Panc1 (cell line): ENCODE measurements at regions not wholly inside any gene's neighbourhood (a gene's known extent, or its start where the extent isn't known, plus 50 kb on each side); places are given as distances from the start of the nearest gene placed in this dataset.

ENCODE experiments used
- ATAC-seq: fragments of 200-7000 bp; cut with Tn5 transposase; 2 replicates; pipeline ENCODE4 v1.9.1; 2020; ENCODE audit warnings: mild to moderate bottlenecking, moderate library complexity
- BruUV-seq: library from RNA; stranded (reverse); fragments of 400-500 nt; replicated peaks from 2 replicates; lab custom pipeline; 2021; lab: Mats Ljungman, UMichigan
- CTCF ChIA-PET: fragments of 300-600 bp; sonication (Branson Sonifier 250); formaldehyde crosslinking; loops from one replicate; lab custom pipeline; 2022; ENCODE audit warnings: antibody characterized with exemption; lab: Charles Lee
- POLR2A ChIA-PET: fragments of 300-600 bp; sonication (Branson Sonifier 250); formaldehyde crosslinking; loops from one replicate; lab custom pipeline; 2022; ENCODE audit warnings: antibody characterized with exemption; lab: Charles Lee
- DNase-seq: peaks from one replicate; pipeline ENCODE4 v3.0.0-alpha.2; 2010; ENCODE audit warnings: low read depth, low spot score
- H3K27ac ChIP-seq: 2 replicates; pipeline ENCODE4 v1.5.1; 2011; ENCODE audit warnings: mild to moderate bottlenecking, low read length, inconsistent platforms
- H3K27me3 ChIP-seq: fragments of 200-500 bp; sonication (Bioruptor generic); 2 replicates; pipeline ENCODE4 v1.6.0; 2014; ENCODE audit warnings: low read length, inconsistent platforms; ENCODE audit not compliant: control insufficient read depth, insufficient read depth
- H3K36me3 ChIP-seq: fragments of 200-500 bp; sonication (Bioruptor generic); 2 replicates; pipeline ENCODE4 v1.5.1; 2014; ENCODE audit warnings: inconsistent platforms, mild to moderate bottlenecking, low read length, moderate library complexity; ENCODE audit not compliant: control insufficient read depth, insufficient read depth
- H3K4me1 ChIP-seq: 2 replicates; pipeline ENCODE4 v1.5.1; 2011; ENCODE audit warnings: inconsistent platforms, mild to moderate bottlenecking, low read length, moderate library complexity; ENCODE audit not compliant: control insufficient read depth, insufficient read depth
- H3K4me3 ChIP-seq, 2 experiments: 2 replicates each; pipeline ENCODE4 v1.5.1; 2011 to 2012; ENCODE audit warnings: low read depth in 2 of 2, low read length in 2 of 2, mild to moderate bottlenecking in 2 of 2, inconsistent platforms in 1 of 2, moderate library complexity in 1 of 2
- H3K9me3 ChIP-seq: fragments of 200-500 bp; sonication (Bioruptor generic); 2 replicates; pipeline ENCODE4 v1.5.1; 2014; ENCODE audit warnings: low read depth, mild to moderate bottlenecking, inconsistent platforms, low read length, moderate library complexity; ENCODE audit not compliant: control insufficient read depth, insufficient read depth
- CTCF ChIP-seq: fragments of 450-650 bp; IDR thresholded peaks from 2 replicates; pipeline ENCODE4 v1.5.1; 2017; ENCODE audit warnings: mild to moderate bottlenecking
- POLR2AphosphoS5 ChIP-seq: IDR thresholded peaks from 2 replicates; pipeline ENCODE4 v1.6.1; 2012; ENCODE audit warnings: mild to moderate bottlenecking, low read depth, low read length, moderate library complexity
- REST ChIP-seq, 2 experiments: IDR thresholded peaks; 2 replicates each; pipeline ENCODE4 v1.6.1; 2011 to 2012; ENCODE audit warnings: low read depth in 2 of 2, control low read depth in 1 of 2, low read length in 1 of 2, mild to moderate bottlenecking in 1 of 2, moderate library complexity in 1 of 2; ENCODE audit not compliant: insufficient read depth in 1 of 2
- SIN3A ChIP-seq: IDR thresholded peaks from 2 replicates; pipeline ENCODE4 v1.6.1; 2012; ENCODE audit warnings: low read depth, mild to moderate bottlenecking, low read length, moderate library complexity, borderline replicate concordance; ENCODE audit not compliant: insufficient read depth
- TCF7L2 ChIP-seq: IDR thresholded peaks from 2 replicates; pipeline ENCODE4 v1.6.1; 2011; ENCODE audit warnings: mild to moderate bottlenecking, low read depth, low read length, inconsistent platforms
- in situ Hi-C: cut with HindIII; loops from 2 replicates; pipeline ENCODE4 v1.10.0; 2016; ENCODE audit warnings: low sequenced_read_pairs, low pct_unique_long_range_greater_than_20kb
- intact Hi-C: fragments of 100-400 bp; cut with micrococcal nuclease; formaldehyde crosslinking; loops from one replicate; pipeline ENCODE4 v1.10.0; 2022; ENCODE audit not compliant: unreplicated experiment

GRCh38 chr11:11152877-11153276 is 200.2 kb downstream of the CSNK2A3 start:
- H3K27ac ChIP-seq, result no peak overlapping the region
- ATAC-seq, result no peak
- DNase-seq, result no peak
- intact Hi-C loops, result loop anchor here (10.0 kb wide), 1 partner anchor 118 kb away; no protein-coding TSS in a partner anchor
- no peaks in the 10 kb centered on the region for H3K27me3 ChIP-seq
- H3K4me1 ChIP-seq, result no peaks in the 10 kb centered on the region
- H3K9me3 ChIP-seq, result no peaks in the 10 kb centered on the region
- no TSS peak for BruUV-seq
- H3K4me3 ChIP-seq, result no peak overlapping the region
- H3K36me3 ChIP-seq, result no peaks in the 10 kb centered on the region
- TF ChIP-seq CTCF, result no peak
- ChIA-PET CTCF (no interaction called here), POLR2A (no interaction called here)
- in situ Hi-C loops, result no loop called here

GRCh38 chr11:11149671-11150459 is 203.2 kb downstream of the CSNK2A3 start:
- no peak overlapping the region for H3K4me3 ChIP-seq
- no peaks in the 10 kb centered on the region for H3K9me3 ChIP-seq
- H3K27me3 ChIP-seq, result no peaks in the 10 kb centered on the region
- H3K36me3 ChIP-seq, result no peaks in the 10 kb centered on the region
- DNase-seq (no peak), ATAC-seq (no peak)
- no TSS peak for BruUV-seq
- ChIA-PET CTCF (no interaction called here), POLR2A (no interaction called here)
- no peaks in the 10 kb centered on the region for H3K4me1 ChIP-seq
- no peak overlapping the region for H3K27ac ChIP-seq
- in situ Hi-C loops, result no loop called here
- intact Hi-C loops, result loop anchor here (10.0 kb wide), 1 partner anchor 115 kb away; no protein-coding TSS in a partner anchor
- TF ChIP-seq TCF7L2 (no peak), POLR2AphosphoS5 (no peak), CTCF (no peak), REST (IDR thresholded peaks at IDR 0.05; ENCODE audit: insufficient read depth in 1 of 2, low read depth in 2 of 2, low read length in 1 of 2) (no peak), SIN3A (no peak)
